Stimulated activated CD4-positive, alpha-beta T cell treated with anti-CD3 and anti-CD28 coated beads, Interleukin-2, amount 100 ng/mL, for 4 hours (primary cell): ENCODE measurements at regions not wholly inside any gene's neighbourhood (a gene's known extent, or its start where the extent isn't known, plus 50 kb on each side); places are given as distances from the start of the nearest gene placed in this dataset.
"Not testable (repeated sequence)": the region's sequence is repeated elsewhere in the genome, so short reads cannot be mapped to it uniquely, and the experiment has no call there.

ENCODE experiments used
- DNase-seq: peaks from one replicate; pipeline ENCODE4 v3.0.0-alpha.2; 2020; ENCODE audit warnings: low read depth

- no peak for DNase-seq
Measured at GRCh38 chr1:169013821-169014220, 92.7 kb upstream of the ATP1B1 start.

- no peak for DNase-seq
Measured at GRCh38 chr1:169015464-169015863, 91.0 kb upstream of the ATP1B1 start.

- no peak for DNase-seq
Measured at GRCh38 chr1:169018751-169019150, 87.7 kb upstream of the ATP1B1 start.

GRCh38 chr1:169019419-169020058 lies 87.0 kb upstream of the ATP1B1 start:
- no peak for DNase-seq

GRCh38 chr1:169020684-169021083 lies 85.8 kb upstream of the ATP1B1 start:
- DNase-seq, result no peak

- DNase-seq, result no peak
Measured at GRCh38 chr1:169022648-169023047, 83.8 kb upstream of the ATP1B1 start.

- no peak for DNase-seq
Measured at GRCh38 chr1:169024255-169024654, 82.2 kb upstream of the ATP1B1 start.

GRCh38 chr1:169024800-169025271 lies 81.7 kb upstream of the ATP1B1 start:
- no peak for DNase-seq

- DNase-seq, result no peak
Measured at GRCh38 chr1:169025412-169025811, 81.1 kb upstream of the ATP1B1 start.

GRCh38 chr1:169027607-169028320 lies 78.7 kb upstream of the ATP1B1 start:
- DNase-seq, result no peak

- no peak for DNase-seq
Measured at GRCh38 chr1:169031566-169032224, 74.8 kb upstream of the ATP1B1 start.

GRCh38 chr1:169041366-169041765 lies 65.1 kb upstream of the ATP1B1 start:
- no peak for DNase-seq

GRCh38 chr1:169042377-169042776 lies 64.1 kb upstream of the ATP1B1 start:
- no peak for DNase-seq

- DNase-seq, result no peak
Measured at GRCh38 chr1:169043823-169044222, 62.7 kb upstream of the ATP1B1 start.

GRCh38 chr1:169044296-169044695 lies 62.2 kb upstream of the ATP1B1 start:
- peak; percentile 11 for DNase-seq

GRCh38 chr1:169044971-169045370 lies 61.5 kb upstream of the ATP1B1 start:
- no peak for DNase-seq

GRCh38 chr1:169046671-169047070 lies 59.8 kb upstream of the ATP1B1 start:
- DNase-seq, result no peak

GRCh38 chr1:169047074-169047473 lies 59.4 kb upstream of the ATP1B1 start:
- DNase-seq, result no peak

- DNase-seq, result no peak
Measured at GRCh38 chr1:169048043-169048442, 58.4 kb upstream of the ATP1B1 start.

- no peak for DNase-seq
Measured at GRCh38 chr1:169049258-169049938, 57.1 kb upstream of the ATP1B1 start.

GRCh38 chr1:169051171-169051570 lies 55.3 kb upstream of the ATP1B1 start:
- DNase-seq, result no peak

- DNase-seq, result not testable (repeated sequence)
Measured at GRCh38 chr1:169052171-169052570, 54.3 kb upstream of the ATP1B1 start.

GRCh38 chr1:169052727-169053126 lies 53.8 kb upstream of the ATP1B1 start:
- no peak for DNase-seq
